ENCODE measurements at regions not wholly inside any gene's neighbourhood (a gene's known extent, or its start where the extent isn't known, plus 50 kb on each side); places are given as distances from the start of the nearest gene placed in this dataset.
A peak's percentile ranks its signal among the peaks of the same experiment; 100 is the strongest.
"Not testable (repeated sequence)": the region's sequence is repeated elsewhere in the genome, so short reads cannot be mapped to it uniquely, and the experiment has no call there.

GRCh38 chr14:106770158-106770672 lies 1243.8 kb downstream of the TMEM121 start:
- H3K27me3 ChIP-seq (ENCODE audit: low read depth); H3K9me3 ChIP-seq; H3K4me1 ChIP-seq; H3K27ac ChIP-seq; intact Hi-C loops (cut with DNase I); ATAC-seq; H3K36me3 ChIP-seq; DNase-seq; H3K4me3 ChIP-seq: not testable (repeated sequence)

GRCh38 chr14:106774889-106775480 lies 1248.6 kb downstream of the TMEM121 start:
- peak; percentile 50 for DNase-seq
- peak; percentile 32 for TF ChIP-seq CTCF (IDR thresholded peaks at IDR 0.05)
- H3K4me1 ChIP-seq; H3K4me3 ChIP-seq; intact Hi-C loops (cut with DNase I); H3K36me3 ChIP-seq; H3K9me3 ChIP-seq; ATAC-seq; H3K27ac ChIP-seq; H3K27me3 ChIP-seq (ENCODE audit: low read depth): not testable (repeated sequence)

DNA sequence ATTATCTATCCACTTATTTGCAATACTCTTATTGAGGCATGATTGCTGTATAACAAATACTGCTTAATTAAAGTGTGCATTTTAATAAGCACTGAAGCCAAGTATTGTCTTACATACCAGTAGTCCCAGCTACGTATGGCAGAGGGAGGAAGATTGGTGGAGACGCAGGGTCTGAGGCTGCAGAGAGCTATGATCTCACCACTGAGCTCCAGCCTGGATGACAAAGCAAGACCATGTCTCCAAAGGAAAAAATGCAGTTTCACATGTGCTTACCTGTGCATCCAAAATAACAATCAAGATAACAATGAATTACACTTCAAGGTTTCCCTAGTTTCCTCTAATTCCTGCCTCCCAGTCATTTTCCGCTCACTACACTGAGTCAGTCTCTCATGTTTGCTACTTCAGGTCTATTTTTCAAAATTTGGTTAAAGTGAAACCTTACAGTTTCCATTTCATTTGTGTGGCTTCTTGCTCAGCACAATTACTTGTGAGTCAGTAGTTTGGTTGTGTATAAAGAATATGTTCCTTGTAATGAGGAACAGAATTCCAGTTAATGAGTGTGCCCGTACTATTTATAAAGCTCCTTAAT lies 1250.1 kb downstream of the TMEM121 start:
- intact Hi-C loops (cut with DNase I) = no loop called here
- Histone ChIP-seq H3K27ac (no peak overlapping the region), H3K9me3 (no peaks in the 10 kb centered on the region), H3K27me3 (ENCODE audit: low read depth) (no peaks in the 10 kb centered on the region), H3K4me3 (no peak overlapping the region), H3K4me1 (no peaks in the 10 kb centered on the region), H3K36me3 (no peaks in the 10 kb centered on the region)
- no peak for ATAC-seq
- TF ChIP-seq CTCF (IDR thresholded peaks at IDR 0.05) = no peak
- DNase-seq = no peak

DNA sequence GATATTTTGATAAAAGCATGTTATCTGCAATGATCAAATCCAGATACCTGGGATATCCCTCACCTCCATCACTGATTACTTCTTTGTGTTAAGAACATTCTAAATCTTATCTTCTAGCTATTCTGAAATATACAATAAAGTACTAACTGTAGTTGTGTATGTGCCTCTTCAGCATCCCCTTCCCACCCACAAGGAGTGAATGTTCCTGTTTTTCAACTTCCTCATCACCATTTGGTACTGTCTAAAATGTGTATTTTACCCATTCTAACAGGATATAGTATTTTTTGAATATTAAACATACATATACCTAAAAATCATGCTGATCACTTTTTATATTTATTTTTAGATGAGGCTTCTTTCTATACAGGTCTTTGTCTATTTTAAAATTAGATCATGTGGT lies 1252.6 kb downstream of the TMEM121 start:
- TF ChIP-seq CTCF (IDR thresholded peaks at IDR 0.05) = no peak
- H3K27me3 ChIP-seq (ENCODE audit: low read depth) = no peaks in the 10 kb centered on the region
- no peaks in the 10 kb centered on the region for H3K36me3 ChIP-seq
- H3K4me3 ChIP-seq = no peak overlapping the region
- no peak for ATAC-seq
- H3K4me1 ChIP-seq = no peaks in the 10 kb centered on the region
- intact Hi-C loops (cut with DNase I) = no loop called here
- H3K9me3 ChIP-seq = no peaks in the 10 kb centered on the region
- H3K27ac ChIP-seq = no peak overlapping the region
- DNase-seq = no peak

DNA sequence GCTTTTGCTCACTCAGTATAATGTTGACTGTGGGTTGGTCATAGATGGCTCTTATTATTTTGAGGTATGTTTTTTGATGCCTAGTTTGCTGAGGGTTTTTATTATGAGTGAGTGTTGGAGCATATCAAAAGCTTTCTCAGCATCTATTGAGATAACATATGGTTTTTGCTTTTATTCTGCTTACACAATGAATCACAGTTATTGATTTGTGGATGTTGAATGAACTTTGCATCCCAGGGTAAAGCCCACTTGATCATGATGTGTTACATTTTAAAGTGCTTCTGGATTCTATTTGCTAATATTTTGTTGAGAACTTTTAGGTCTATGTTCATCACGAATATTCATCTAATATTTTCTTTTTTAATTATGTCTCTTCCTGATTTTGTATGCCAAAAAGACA lies 1260.3 kb downstream of the TMEM121 start:
- intact Hi-C loops (cut with DNase I) = no loop called here

More for the DNA sequence above, 1260.3 kb downstream of the TMEM121 start:
- H3K9me3 ChIP-seq = no peaks in the 10 kb centered on the region
- no peaks in the 10 kb centered on the region for H3K36me3 ChIP-seq
- H3K27ac ChIP-seq = no peak overlapping the region
- ATAC-seq = no peak
- H3K27me3 ChIP-seq (ENCODE audit: low read depth) = no peaks in the 10 kb centered on the region
- H3K4me3 ChIP-seq = no peak overlapping the region
- no peak for TF ChIP-seq CTCF (IDR thresholded peaks at IDR 0.05)
- DNase-seq = no peak
- H3K4me1 ChIP-seq = no peaks in the 10 kb centered on the region

Data from lower lobe of right lung (tissue), 2 donors.